Large intestine (tissue), 3 donors: ENCODE measurements at regions not wholly inside any gene's neighbourhood (a gene's known extent, or its start where the extent isn't known, plus 50 kb on each side); places are given as distances from the start of the nearest gene placed in this dataset.
A peak's percentile ranks its signal among the peaks of the same experiment; 100 is the strongest.

Experiments used
- DNase-seq, 2 donors: peaks; one replicate each; pipeline versions ENCODE4 v3.0.0 to v3.0.0-alpha.2; 2013
- H3K27ac ChIP-seq: one replicate; pipeline ENCODE4 v1.5.1; 2013; ENCODE audit warnings: low read length
- H3K27me3 ChIP-seq: 2 replicates; pipeline ENCODE4 v1.6.1; 2013; ENCODE audit warnings: low read length; ENCODE audit not compliant: control insufficient read depth, insufficient read depth
- H3K36me3 ChIP-seq: 2 replicates; pipeline ENCODE4 v1.6.1; 2013; ENCODE audit warnings: low read length; ENCODE audit not compliant: control insufficient read depth, insufficient read depth
- H3K4me1 ChIP-seq: one replicate; pipeline ENCODE4 v1.6.1; 2013; ENCODE audit warnings: low read length; ENCODE audit not compliant: control insufficient read depth, insufficient read depth
- H3K4me3 ChIP-seq: one replicate; pipeline ENCODE4 v1.5.1; 2013; ENCODE audit warnings: low read length
- H3K9me3 ChIP-seq: one replicate; pipeline ENCODE4 v1.6.1; 2013; ENCODE audit warnings: mild to moderate bottlenecking, low read depth, low read length, moderate library complexity; ENCODE audit not compliant: control insufficient read depth
- WGBS: methylation state at CpG from one replicate; pipeline ENCODE4 v1.1.5; 2013; ENCODE audit warnings: low lambda C conversion rate; ENCODE audit not compliant: insufficient coverage; 5-methylcytosine and 5-hydroxymethylcytosine counted together

- no peak for DNase-seq
- Histone ChIP-seq H3K4me3 (no peak overlapping the region), H3K36me3 (no peaks in the 10 kb centered on the region), H3K4me1 (no peaks in the 10 kb centered on the region), H3K27me3 (no peaks in the 10 kb centered on the region), H3K27ac (no peak overlapping the region), H3K9me3 (no peaks in the 10 kb centered on the region)
- no CpG with 5 or more reads among the region's 2 CpGs for WGBS
These were observed 83.5 kb downstream of the VCY1B start for GRCh38 chrY:14139521-14139920.

DNA sequence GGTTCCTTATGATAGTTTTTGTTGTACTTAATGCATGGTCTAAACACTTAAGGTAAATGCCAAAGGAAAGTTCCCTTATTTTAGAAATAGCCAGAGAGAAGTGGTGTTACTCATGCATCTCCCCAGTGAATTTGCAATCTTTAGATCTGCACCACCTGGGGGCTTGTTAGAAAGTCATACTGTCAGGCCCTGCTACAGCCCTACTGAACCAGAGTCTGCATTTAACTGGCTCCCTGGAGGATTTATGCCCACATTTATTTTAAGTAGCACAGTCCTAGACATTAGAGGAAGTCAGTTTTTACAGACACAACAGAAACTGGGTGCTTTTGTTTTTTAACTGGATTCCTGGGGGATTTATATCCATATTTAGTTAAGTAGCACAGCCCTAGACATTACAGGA is 89.6 kb downstream of the VCY1B start:
- no peak for DNase-seq
- Histone ChIP-seq H3K27me3 (no peaks in the 10 kb centered on the region), H3K4me3 (no peak overlapping the region), H3K36me3 (no peaks in the 10 kb centered on the region), H3K27ac (no peak overlapping the region), H3K4me1 (no peaks in the 10 kb centered on the region), H3K9me3 (no peaks in the 10 kb centered on the region)

- Histone ChIP-seq H3K27me3 (no peaks in the 10 kb centered on the region), H3K4me1 (no peaks in the 10 kb centered on the region), H3K36me3 (no peaks in the 10 kb centered on the region), H3K4me3 (no peak overlapping the region), H3K27ac (no peak overlapping the region), H3K9me3 (no peaks in the 10 kb centered on the region)
- WGBS = no CpG with 5 or more reads among the region's 3 CpGs
- DNase-seq = no peak
These were observed 126.7 kb downstream of the VCY1B start for GRCh38 chrY:14182776-14183175.

GRCh38 chrY:14222014-14222413 is 166.0 kb downstream of the VCY1B start:
- Histone ChIP-seq H3K4me1 (no peaks in the 10 kb centered on the region), H3K9me3 (no peaks in the 10 kb centered on the region)
- no CpG with 5 or more reads among the region's 3 CpGs for WGBS

DNA sequence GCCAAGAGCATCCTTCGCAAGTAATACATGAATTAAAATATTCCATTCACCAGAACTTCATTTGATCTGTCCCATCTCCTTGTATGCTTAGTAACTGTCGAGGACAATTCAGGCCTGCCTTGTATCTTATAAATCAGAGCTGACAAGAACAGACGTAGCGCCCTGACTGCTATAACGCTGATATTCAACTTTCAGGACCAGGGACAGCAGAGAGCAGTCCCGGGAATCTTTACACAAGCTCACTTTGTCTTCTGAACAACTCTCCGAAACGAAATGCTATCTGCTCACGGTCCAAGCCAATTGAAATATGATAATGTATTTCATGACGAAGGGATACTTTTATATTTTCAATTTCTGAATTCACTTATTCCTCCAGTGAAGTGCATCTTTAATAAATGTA is 175.7 kb downstream of the VCY1B start:
- no peaks in the 10 kb centered on the region for H3K4me1 ChIP-seq
- no peak overlapping the region for H3K27ac ChIP-seq
- WGBS = no CpG with 5 or more reads among the region's 10 CpGs
- H3K9me3 ChIP-seq = no peaks in the 10 kb centered on the region
- H3K4me3 ChIP-seq = no peak overlapping the region
- DNase-seq = no peak
- no peaks in the 10 kb centered on the region for H3K36me3 ChIP-seq
- no peaks in the 10 kb centered on the region for H3K27me3 ChIP-seq

More at GRCh38 chrY:14222014-14222413, 166.0 kb downstream of the VCY1B start:
- DNase-seq = no peak
- Histone ChIP-seq H3K27ac (no peak overlapping the region), H3K4me3 (no peak overlapping the region), H3K27me3 (no peaks in the 10 kb centered on the region), H3K36me3 (no peaks in the 10 kb centered on the region)

- no peak for DNase-seq
- no peaks in the 10 kb centered on the region for H3K36me3 ChIP-seq
- no CpG with 5 or more reads among the region's 5 CpGs for WGBS
- H3K27me3 ChIP-seq = no peaks in the 10 kb centered on the region
- no peak overlapping the region for H3K27ac ChIP-seq
- no peaks in the 10 kb centered on the region for H3K9me3 ChIP-seq
- H3K4me1 ChIP-seq = no peaks in the 10 kb centered on the region
- H3K4me3 ChIP-seq = no peak overlapping the region
These were observed 179.0 kb downstream of the VCY1B start for GRCh38 chrY:14235070-14235469.

GRCh38 chrY:14238277-14238676 is 182.2 kb downstream of the VCY1B start:
- no CpG with 5 or more reads among the region's 4 CpGs for WGBS
- Histone ChIP-seq H3K4me3 (no peak overlapping the region), H3K4me1 (no peaks in the 10 kb centered on the region), H3K36me3 (no peaks in the 10 kb centered on the region), H3K9me3 (no peaks in the 10 kb centered on the region), H3K27ac (no peak overlapping the region), H3K27me3 (no peaks in the 10 kb centered on the region)
- no peak for DNase-seq

DNA sequence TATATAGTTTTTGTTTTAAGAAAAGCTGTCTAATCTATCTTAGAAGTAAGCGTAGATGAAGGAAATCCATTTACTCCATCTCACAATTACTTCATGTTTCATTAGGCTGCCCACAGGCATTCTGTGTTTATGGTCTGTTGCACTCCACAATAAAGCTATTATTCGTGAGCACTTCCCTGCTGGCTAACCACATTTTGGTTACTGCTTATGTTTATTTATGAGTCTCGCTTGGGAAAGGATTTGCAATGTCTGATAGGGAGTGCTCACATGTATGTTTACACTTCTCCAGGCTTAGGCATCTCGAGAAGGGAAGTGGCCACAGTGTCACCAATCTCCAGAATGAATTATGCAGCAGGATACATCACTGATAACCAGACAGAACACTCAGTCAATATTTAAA is 190.9 kb downstream of the VCY1B start:
- Histone ChIP-seq H3K4me1 (no peaks in the 10 kb centered on the region), H3K4me3 (no peak overlapping the region), H3K27ac (no peak overlapping the region), H3K27me3 (no peaks in the 10 kb centered on the region), H3K36me3 (no peaks in the 10 kb centered on the region), H3K9me3 (no peaks in the 10 kb centered on the region)
- no CpG with 5 or more reads among the region's 4 CpGs for WGBS
- no peak for DNase-seq

DNA sequence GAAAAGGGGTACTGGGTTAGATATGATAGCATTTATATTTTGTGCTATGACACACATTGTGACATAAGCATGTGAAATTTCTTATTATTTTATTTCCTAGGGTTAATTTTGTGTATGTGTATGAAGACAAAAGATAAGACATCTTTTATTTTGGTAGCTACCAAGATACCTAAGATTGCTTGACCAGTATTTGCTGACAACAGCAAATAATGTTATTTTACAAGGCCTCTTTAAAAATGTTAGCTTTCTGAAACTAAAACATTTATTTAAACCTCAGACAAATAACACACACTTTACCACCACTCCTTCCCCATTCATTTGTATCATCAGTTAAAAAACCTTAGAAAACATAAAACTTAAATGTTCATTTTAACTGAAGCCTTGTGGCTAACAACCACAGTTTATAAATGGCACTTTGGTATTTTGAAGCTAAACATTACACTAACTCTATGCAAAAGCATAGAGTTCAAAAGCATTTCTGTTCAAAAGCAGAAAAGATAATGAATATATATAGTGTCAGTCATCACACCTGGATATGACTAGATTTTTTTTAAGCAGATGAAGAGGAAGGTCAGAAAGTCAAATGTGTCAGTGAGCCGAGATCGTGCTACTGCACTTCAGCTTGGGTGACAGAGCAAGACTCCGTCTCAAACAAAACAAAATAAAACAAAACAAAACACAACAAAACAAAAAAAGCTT is 193.0 kb downstream of the VCY1B start:
- no peaks in the 10 kb centered on the region for H3K36me3 ChIP-seq
- no peaks in the 10 kb centered on the region for H3K9me3 ChIP-seq
- DNase-seq = no peak
- WGBS = no CpG with 5 or more reads among the region's 3 CpGs
- no peaks in the 10 kb centered on the region for H3K27me3 ChIP-seq
- no peak overlapping the region for H3K27ac ChIP-seq
- no peak overlapping the region for H3K4me3 ChIP-seq
- H3K4me1 ChIP-seq = no peaks in the 10 kb centered on the region

DNA sequence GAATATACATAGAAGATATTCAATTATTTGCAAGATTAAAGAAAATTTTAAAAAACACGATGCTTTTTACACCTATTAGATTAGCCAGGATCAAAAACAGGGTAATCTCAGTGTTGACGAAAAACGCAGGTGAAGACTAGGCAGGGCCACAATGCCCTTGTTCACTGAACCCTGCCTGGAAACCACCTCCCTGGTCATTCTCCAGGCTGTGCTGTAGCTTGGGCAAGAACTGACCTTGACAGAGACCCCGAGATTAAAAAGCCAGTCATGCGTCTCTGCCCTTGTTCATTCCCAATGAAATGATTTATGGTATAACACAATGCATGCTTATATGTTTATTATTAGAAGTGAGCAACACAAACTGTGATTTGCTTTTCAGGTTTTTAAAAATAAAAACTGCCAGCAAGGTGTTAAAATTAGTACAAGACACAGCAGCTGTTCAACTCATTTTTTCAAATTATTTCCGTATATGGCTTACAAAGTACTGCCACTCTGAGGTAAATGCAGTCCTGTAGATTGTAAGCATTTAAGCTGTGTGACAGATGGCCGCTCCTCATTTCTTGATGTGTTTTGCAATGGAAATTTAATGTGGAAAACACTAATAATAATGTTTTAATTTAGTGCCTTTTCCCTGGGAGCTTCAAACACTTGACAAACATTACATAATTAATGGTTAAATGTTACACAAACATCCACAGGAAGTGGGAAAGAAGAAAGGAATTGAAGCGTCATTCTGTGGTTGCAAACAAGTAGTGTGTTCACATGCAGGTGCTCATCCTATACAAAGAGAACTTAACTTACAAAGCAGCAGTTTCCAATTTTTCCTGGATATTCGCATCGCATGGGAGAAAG is 200.2 kb downstream of the VCY1B start:
- Histone ChIP-seq H3K27ac (no peak overlapping the region), H3K4me3 (no peak overlapping the region), H3K9me3 (no peaks in the 10 kb centered on the region), H3K4me1 (no peaks in the 10 kb centered on the region), H3K36me3 (no peaks in the 10 kb centered on the region), H3K27me3 (no peaks in the 10 kb centered on the region)
- no CpG with 5 or more reads among the region's 10 CpGs for WGBS
- peak in 1 of 2 donors; percentile 0 for DNase-seq

- Histone ChIP-seq H3K36me3 (no peaks in the 10 kb centered on the region), H3K9me3 (no peaks in the 10 kb centered on the region), H3K4me1 (no peaks in the 10 kb centered on the region), H3K4me3 (no peak overlapping the region), H3K27ac (no peak overlapping the region), H3K27me3 (no peaks in the 10 kb centered on the region)
- no peak for DNase-seq
- no CpG with 5 or more reads among the region's 1 CpG for WGBS
These were observed 200.8 kb downstream of the VCY1B start for GRCh38 chrY:14256817-14257168.
